Activated CD4-positive, alpha-beta T cell treated with anti-CD3 and anti-CD28 coated beads, Interleukin-2, amount 10 ng/mL, durations not matched to agents 7 days and 5 days (primary cell): ENCODE measurements at regions not wholly inside any gene's neighbourhood (a gene's known extent, or its start where the extent isn't known, plus 50 kb on each side); places are given as distances from the start of the nearest gene placed in this dataset.
"Not testable (repeated sequence)": the region's sequence is repeated elsewhere in the genome, so short reads cannot be mapped to it uniquely, and the experiment has no call there.

ENCODE experiments used
- CTCF ChIA-PET: fragments of 350-600 bp; sonication (Branson Sonifier 250); formaldehyde crosslinking; loops from one replicate; lab custom pipeline; 2021; ENCODE audit warnings: antibody characterized with exemption; lab: Charles Lee
- POLR2A ChIA-PET: fragments of 350-600 bp; sonication (Branson Sonifier 250); formaldehyde crosslinking; loops from one replicate; lab custom pipeline; 2021; ENCODE audit warnings: antibody characterized with exemption; lab: Charles Lee
- DNase-seq: peaks from one replicate; pipeline ENCODE4 v3.0.0-alpha.2; 2020
- H3K27ac Mint-ChIP-seq: one replicate; pipeline ENCODE4 v1.8.0; 2021; ENCODE audit warnings: mild to moderate bottlenecking, moderate library complexity, mixed read lengths
- H3K27me3 Mint-ChIP-seq: one replicate; pipeline ENCODE4 v1.8.0; 2021; ENCODE audit warnings: mixed read lengths
- H3K36me3 Mint-ChIP-seq: one replicate; pipeline ENCODE4 v1.8.0; 2021; ENCODE audit warnings: low read depth, mixed read lengths
- H3K4me1 Mint-ChIP-seq: one replicate; pipeline ENCODE4 v1.8.0; 2021; ENCODE audit warnings: mixed read lengths
- H3K4me3 Mint-ChIP-seq: one replicate; pipeline ENCODE4 v1.8.0; 2021; ENCODE audit warnings: mild to moderate bottlenecking, moderate library complexity, mixed read lengths
- H3K9me3 Mint-ChIP-seq: one replicate; pipeline ENCODE4 v1.8.0; 2021; ENCODE audit warnings: mixed read lengths

GRCh38 chr14:53616536-53616935 lies 340.1 kb downstream of the BMP4 start:
- H3K36me3 Mint-ChIP-seq, H3K27me3 Mint-ChIP-seq, H3K27ac Mint-ChIP-seq, H3K4me1 Mint-ChIP-seq, POLR2A ChIA-PET, H3K4me3 Mint-ChIP-seq, DNase-seq, CTCF ChIA-PET, H3K9me3 Mint-ChIP-seq: not testable (repeated sequence)

- POLR2A ChIA-PET, result no interaction called here
- Mint-ChIP-seq H3K27ac (no peak overlapping the region), H3K36me3 (no peaks in the 10 kb centered on the region), H3K27me3 (no peaks in the 10 kb centered on the region), H3K4me3 (no peak overlapping the region), H3K9me3 (peaks cover 4% of the 10 kb centered on the region), H3K4me1 (no peaks in the 10 kb centered on the region)
- no peak for DNase-seq
- CTCF ChIA-PET, result no interaction called here
Measured at GRCh38 chr14:53615252-53615651, 341.4 kb downstream of the BMP4 start.

- Mint-ChIP-seq H3K27ac (no peak overlapping the region), H3K9me3 (peaks cover 4% of the 10 kb centered on the region), H3K36me3 (no peaks in the 10 kb centered on the region), H3K4me3 (no peak overlapping the region), H3K4me1 (no peaks in the 10 kb centered on the region), H3K27me3 (no peaks in the 10 kb centered on the region)
- POLR2A ChIA-PET, result no interaction called here
- DNase-seq, result no peak
- CTCF ChIA-PET, result no interaction called here
Measured at GRCh38 chr14:53613404-53614253, 343.0 kb downstream of the BMP4 start.

- Mint-ChIP-seq H3K27ac (no peak overlapping the region), H3K4me3 (no peak overlapping the region), H3K4me1 (no peaks in the 10 kb centered on the region), H3K36me3 (no peaks in the 10 kb centered on the region), H3K9me3 (peaks cover 2% of the 10 kb centered on the region), H3K27me3 (no peaks in the 10 kb centered on the region)
- no peak for DNase-seq
- ChIA-PET CTCF (no interaction called here), POLR2A (no interaction called here)
Measured at GRCh38 chr14:53610947-53611346, 345.7 kb downstream of the BMP4 start.

- Mint-ChIP-seq H3K27me3 (no peaks in the 10 kb centered on the region), H3K4me1 (no peaks in the 10 kb centered on the region), H3K36me3 (no peaks in the 10 kb centered on the region), H3K9me3 (peaks cover 2% of the 10 kb centered on the region), H3K4me3 (no peak overlapping the region), H3K27ac (no peak overlapping the region)
- POLR2A ChIA-PET, result no interaction called here
- CTCF ChIA-PET, result no interaction called here
- no peak for DNase-seq
Measured at GRCh38 chr14:53609009-53609408, 347.6 kb downstream of the BMP4 start.

- H3K27ac Mint-ChIP-seq, result no peak overlapping the region
- POLR2A ChIA-PET, result no interaction called here
- no peaks in the 10 kb centered on the region for H3K36me3 Mint-ChIP-seq
- H3K4me1 Mint-ChIP-seq, result no peaks in the 10 kb centered on the region
- no peak for DNase-seq
- CTCF ChIA-PET, result no interaction called here
- H3K4me3 Mint-ChIP-seq, result no peak overlapping the region
- H3K27me3 Mint-ChIP-seq, result no peaks in the 10 kb centered on the region
- no peaks in the 10 kb centered on the region for H3K9me3 Mint-ChIP-seq
Measured at GRCh38 chr14:53608369-53608768, 348.3 kb downstream of the BMP4 start.

- POLR2A ChIA-PET, result no interaction called here
Measured at GRCh38 chr14:53606203-53606602, 350.4 kb downstream of the BMP4 start.

GRCh38 chr14:53605562-53605961 lies 351.1 kb downstream of the BMP4 start:
- POLR2A ChIA-PET, result no interaction called here
- CTCF ChIA-PET, result interaction anchor here (0.6 kb wide), 1 partner anchor 1108 kb away, joined by 4 read pairs; no protein-coding TSS in a partner anchor
- Mint-ChIP-seq H3K36me3 (no peaks in the 10 kb centered on the region), H3K9me3 (no peaks in the 10 kb centered on the region), H3K4me1 (no peaks in the 10 kb centered on the region), H3K27ac (no peak overlapping the region), H3K27me3 (no peaks in the 10 kb centered on the region), H3K4me3 (no peak overlapping the region)
- no peak for DNase-seq

More at GRCh38 chr14:53606203-53606602, 350.4 kb downstream of the BMP4 start:
- Mint-ChIP-seq H3K27ac (no peak overlapping the region), H3K4me3 (no peak overlapping the region), H3K9me3 (no peaks in the 10 kb centered on the region), H3K36me3 (no peaks in the 10 kb centered on the region), H3K27me3 (no peaks in the 10 kb centered on the region), H3K4me1 (no peaks in the 10 kb centered on the region)
- CTCF ChIA-PET, result interaction anchor here (0.7 kb wide), 1 partner anchor 284 kb away, joined by 3 read pairs; no protein-coding TSS in a partner anchor
- DNase-seq, result no peak

GRCh38 chr14:53603994-53604393 lies 352.6 kb downstream of the BMP4 start:
- H3K4me1 Mint-ChIP-seq, result no peaks in the 10 kb centered on the region
- no peak for DNase-seq
- no peak overlapping the region for H3K4me3 Mint-ChIP-seq
- H3K27me3 Mint-ChIP-seq, result no peaks in the 10 kb centered on the region
- H3K36me3 Mint-ChIP-seq, result no peaks in the 10 kb centered on the region
- POLR2A ChIA-PET, result no interaction called here
- no peak overlapping the region for H3K27ac Mint-ChIP-seq
- CTCF ChIA-PET, result no interaction called here
- no peaks in the 10 kb centered on the region for H3K9me3 Mint-ChIP-seq

GRCh38 chr14:53601409-53601808 lies 355.2 kb downstream of the BMP4 start:
- Mint-ChIP-seq H3K4me1 (no peaks in the 10 kb centered on the region), H3K27ac (no peak overlapping the region), H3K9me3 (no peaks in the 10 kb centered on the region), H3K27me3 (no peaks in the 10 kb centered on the region), H3K4me3 (no peak overlapping the region), H3K36me3 (no peaks in the 10 kb centered on the region)
- no peak for DNase-seq
- POLR2A ChIA-PET, result no interaction called here
- CTCF ChIA-PET, result no interaction called here

GRCh38 chr14:53599221-53599945 lies 357.2 kb downstream of the BMP4 start:
- H3K27ac Mint-ChIP-seq, result no peak overlapping the region
- H3K4me1 Mint-ChIP-seq, result no peaks in the 10 kb centered on the region
- POLR2A ChIA-PET, result no interaction called here
- no peaks in the 10 kb centered on the region for H3K36me3 Mint-ChIP-seq
- H3K4me3 Mint-ChIP-seq, result no peak overlapping the region
- no peaks in the 10 kb centered on the region for H3K9me3 Mint-ChIP-seq
- H3K27me3 Mint-ChIP-seq, result no peaks in the 10 kb centered on the region
- CTCF ChIA-PET, result interaction anchor here (0.6 kb wide), 1 partner anchor 1512 kb away, joined by 3 read pairs; no protein-coding TSS in a partner anchor
- DNase-seq, result no peak

- no peaks in the 10 kb centered on the region for H3K36me3 Mint-ChIP-seq
- no peak for DNase-seq
- no peaks in the 10 kb centered on the region for H3K27me3 Mint-ChIP-seq
- CTCF ChIA-PET, result no interaction called here
- no peak overlapping the region for H3K27ac Mint-ChIP-seq
- no peaks in the 10 kb centered on the region for H3K9me3 Mint-ChIP-seq
- no peaks in the 10 kb centered on the region for H3K4me1 Mint-ChIP-seq
- POLR2A ChIA-PET, result no interaction called here
- H3K4me3 Mint-ChIP-seq, result no peak overlapping the region
Measured at GRCh38 chr14:53596853-53597525, 359.6 kb downstream of the BMP4 start.

- Mint-ChIP-seq H3K4me1 (no peaks in the 10 kb centered on the region), H3K27ac (no peak overlapping the region), H3K36me3 (no peaks in the 10 kb centered on the region), H3K9me3 (no peaks in the 10 kb centered on the region), H3K27me3 (no peaks in the 10 kb centered on the region), H3K4me3 (no peak overlapping the region)
- POLR2A ChIA-PET, result no interaction called here
- no peak for DNase-seq
- CTCF ChIA-PET, result no interaction called here
Measured at GRCh38 chr14:53591816-53592215, 364.8 kb downstream of the BMP4 start.
